ENCODE measurements at regions not wholly inside any gene's neighbourhood (a gene's known extent, or its start where the extent isn't known, plus 50 kb on each side); places are given as distances from the start of the nearest gene placed in this dataset.

DNA sequence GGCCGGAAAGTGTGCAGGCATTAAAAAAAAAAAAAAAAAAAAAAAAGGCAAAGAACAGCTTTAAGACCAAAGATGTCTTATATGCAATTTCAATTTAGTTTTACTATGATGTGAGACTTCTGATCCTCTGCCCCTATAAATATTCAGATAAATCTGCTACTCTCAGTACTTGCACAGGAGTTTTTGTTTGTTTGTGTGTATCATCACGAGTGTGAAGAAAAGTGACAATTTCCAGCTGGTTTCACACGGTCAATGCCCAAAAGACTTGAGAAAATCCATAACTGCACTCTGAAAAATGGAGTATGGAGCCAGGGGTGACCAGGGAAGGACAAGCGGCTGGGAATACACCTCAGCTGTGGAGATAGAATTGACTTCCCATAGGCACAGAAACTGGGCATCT is 757.7 kb downstream of the C6orf118 start:
- TF ChIP-seq, protein P1, sequence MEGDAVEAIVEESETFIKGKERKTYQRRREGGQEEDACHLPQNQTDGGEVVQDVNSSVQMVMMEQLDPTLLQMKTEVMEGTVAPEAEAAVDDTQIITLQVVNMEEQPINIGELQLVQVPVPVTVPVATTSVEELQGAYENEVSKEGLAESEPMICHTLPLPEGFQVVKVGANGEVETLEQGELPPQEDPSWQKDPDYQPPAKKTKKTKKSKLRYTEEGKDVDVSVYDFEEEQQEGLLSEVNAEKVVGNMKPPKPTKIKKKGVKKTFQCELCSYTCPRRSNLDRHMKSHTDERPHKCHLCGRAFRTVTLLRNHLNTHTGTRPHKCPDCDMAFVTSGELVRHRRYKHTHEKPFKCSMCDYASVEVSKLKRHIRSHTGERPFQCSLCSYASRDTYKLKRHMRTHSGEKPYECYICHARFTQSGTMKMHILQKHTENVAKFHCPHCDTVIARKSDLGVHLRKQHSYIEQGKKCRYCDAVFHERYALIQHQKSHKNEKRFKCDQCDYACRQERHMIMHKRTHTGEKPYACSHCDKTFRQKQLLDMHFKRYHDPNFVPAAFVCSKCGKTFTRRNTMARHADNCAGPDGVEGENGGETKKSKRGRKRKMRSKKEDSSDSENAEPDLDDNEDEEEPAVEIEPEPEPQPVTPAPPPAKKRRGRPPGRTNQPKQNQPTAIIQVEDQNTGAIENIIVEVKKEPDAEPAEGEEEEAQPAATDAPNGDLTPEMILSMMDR (IDR thresholded peaks at IDR 0.05; ENCODE audit: extremely low read depth, missing control alignments) = no peak
- no peak for DNase-seq (ENCODE audit: low spot score)

DNA sequence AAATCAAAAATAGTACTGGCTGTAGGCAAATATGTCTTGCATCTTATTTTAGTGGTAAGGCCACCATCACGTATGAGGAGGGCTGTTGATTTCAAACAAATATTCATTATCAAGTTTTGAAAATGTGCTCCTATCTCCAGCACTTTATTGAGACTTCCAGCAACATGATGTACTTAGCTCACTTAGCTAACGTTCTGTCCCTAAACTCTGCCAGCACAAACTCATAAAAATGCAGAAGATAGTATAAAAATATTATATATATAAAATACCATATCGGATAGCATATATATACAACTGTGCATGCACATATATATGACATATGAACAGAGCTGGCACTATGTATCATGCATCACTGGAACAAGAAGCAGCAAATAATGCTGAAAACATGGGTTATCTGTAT is 762.3 kb downstream of the C6orf118 start:
- no peak for DNase-seq (ENCODE audit: low spot score)
- TF ChIP-seq, protein P1 (IDR thresholded peaks at IDR 0.05; ENCODE audit: extremely low read depth, missing control alignments) = no peak

DNA sequence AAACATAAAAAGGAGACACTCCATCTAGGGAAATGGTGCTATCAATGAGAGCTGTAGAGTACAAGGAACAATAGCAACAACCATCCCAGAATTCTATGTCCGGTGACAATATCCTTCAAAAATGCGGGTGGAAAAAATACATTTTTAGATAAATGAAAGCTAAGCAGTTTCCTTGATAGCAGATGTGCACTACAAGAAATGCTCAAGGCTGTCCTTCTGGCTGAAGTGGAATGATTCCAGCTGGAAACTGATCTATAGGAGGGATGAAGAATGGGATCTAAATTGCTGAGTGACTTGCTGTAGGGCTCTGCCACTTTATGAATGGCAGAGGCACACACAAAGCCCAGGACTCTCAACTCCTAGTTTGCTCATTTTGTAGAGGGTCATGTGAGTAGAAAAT is 763.1 kb downstream of the C6orf118 start:
- no peak for DNase-seq (ENCODE audit: low spot score)
- TF ChIP-seq, protein P1 (IDR thresholded peaks at IDR 0.05; ENCODE audit: extremely low read depth, missing control alignments) = no peak

DNA sequence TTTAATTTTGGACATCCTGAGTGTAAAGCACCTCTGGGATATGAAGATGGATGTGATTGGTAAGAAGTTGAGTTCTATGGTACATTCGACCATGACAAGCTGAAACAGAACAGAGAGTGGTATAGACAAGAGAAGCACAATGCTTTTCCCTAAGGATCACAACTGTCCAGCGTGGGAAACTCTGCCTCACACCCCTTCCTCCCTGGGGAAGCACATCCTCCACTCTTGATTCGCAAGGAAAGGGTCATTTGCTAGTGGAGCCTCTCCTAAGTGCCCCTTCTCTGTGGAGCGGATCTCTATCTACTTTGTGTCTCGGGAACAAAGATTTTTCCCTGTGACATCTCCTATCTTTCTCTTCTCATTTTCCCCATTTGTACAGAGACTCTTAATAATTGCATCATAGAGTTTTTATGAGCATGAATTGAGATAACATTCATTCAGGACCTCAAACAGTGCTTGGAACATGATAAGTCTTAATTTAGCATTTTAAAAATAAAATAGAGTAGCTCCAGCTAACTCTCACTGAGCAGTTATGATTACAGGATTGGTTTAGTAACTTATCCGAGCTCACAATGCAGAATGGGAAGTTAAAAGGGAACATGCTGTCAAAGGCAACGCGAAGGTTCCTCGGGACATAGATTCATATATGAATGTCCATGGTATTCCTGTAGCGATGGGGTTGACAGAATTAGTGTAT is 775.2 kb downstream of the C6orf118 start:
- no peak for DNase-seq (ENCODE audit: low spot score)
- TF ChIP-seq, protein P1 (IDR thresholded peaks at IDR 0.05; ENCODE audit: extremely low read depth, missing control alignments) = no peak

DNA sequence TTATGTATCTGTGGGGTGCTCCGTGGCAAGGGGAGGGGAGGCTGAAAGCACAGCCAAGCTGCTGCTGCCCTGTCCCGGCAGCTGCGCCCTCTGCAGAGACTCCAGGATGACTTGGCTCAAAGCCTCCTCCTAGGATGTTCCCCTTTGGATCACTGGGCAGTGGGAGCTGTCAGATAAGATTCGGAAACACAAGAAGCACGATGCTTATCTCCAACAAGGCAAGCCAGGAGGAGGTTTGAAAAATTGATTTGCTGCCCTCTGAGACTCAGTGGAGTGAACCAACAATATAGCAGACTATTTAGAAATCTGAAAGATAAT is 776.4 kb downstream of the C6orf118 start:
- TF ChIP-seq, protein P1 (IDR thresholded peaks at IDR 0.05; ENCODE audit: extremely low read depth, missing control alignments) = no peak
- DNase-seq (ENCODE audit: low spot score) = no peak

DNA sequence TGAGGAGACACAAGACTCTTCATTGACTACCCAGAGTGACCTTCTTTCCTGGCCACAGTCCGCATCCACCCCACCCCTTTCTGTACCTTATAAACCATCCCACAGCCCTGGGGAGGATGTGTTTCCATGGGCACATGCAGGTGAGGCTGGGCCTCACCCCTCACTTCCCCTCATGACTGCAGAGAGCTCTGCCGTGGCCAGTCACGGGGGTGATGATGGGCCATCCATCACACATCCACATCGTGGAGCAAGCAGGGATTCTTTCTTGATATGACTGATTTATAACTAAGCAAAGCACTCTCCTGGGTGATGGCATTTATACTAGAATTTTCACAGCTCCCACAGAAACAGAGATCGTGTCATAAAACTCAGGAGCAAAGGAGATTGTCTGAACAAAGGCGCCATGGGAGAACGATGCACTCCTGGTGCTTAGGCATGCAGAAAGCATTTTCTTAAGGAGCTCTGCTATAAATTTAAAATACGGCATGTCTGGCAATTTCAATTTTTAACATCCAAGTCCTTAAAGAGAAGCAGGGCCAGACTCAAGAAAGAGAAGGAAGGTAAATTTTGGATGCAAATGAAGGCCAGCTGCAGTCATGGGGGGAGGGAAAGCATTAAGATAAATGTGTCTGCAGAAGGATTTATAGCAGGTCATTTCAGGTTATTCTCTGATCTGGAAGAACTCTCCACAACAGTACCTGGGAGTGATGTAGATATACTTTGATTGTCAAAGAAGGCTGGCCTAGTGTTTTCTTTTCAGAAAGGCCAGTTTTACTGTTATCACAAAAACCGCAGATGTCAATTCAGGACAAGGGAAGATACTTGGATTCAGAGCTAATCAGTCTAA is 777.0 kb downstream of the C6orf118 start:
- TF ChIP-seq, protein P1 (IDR thresholded peaks at IDR 0.05; ENCODE audit: extremely low read depth, missing control alignments) = no peak
- DNase-seq (ENCODE audit: low spot score) = no peak

DNA sequence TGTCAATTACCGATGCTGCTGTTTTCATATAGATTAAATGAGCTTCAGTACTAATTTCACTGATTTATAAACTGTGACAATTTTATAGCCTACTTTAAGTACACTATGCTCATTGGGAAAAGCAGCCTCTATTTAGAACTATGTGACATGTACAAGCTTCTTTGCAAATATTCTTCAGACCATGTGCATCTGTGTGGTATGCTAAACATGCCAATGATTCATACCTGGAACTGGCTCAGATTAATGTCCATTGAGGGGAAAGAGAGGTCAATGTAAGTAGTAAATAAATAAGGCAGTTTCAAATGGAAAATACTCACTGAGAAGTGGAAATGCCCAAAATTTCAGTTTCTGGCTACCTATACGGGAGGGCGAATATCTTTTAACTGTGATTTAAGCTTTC is 777.7 kb downstream of the C6orf118 start:
- no peak for DNase-seq (ENCODE audit: low spot score)
- TF ChIP-seq, protein P1 (IDR thresholded peaks at IDR 0.05; ENCODE audit: extremely low read depth, missing control alignments) = no peak

Data from GM20000 (cell line).